ENCODE measurements at regions not wholly inside any gene's neighbourhood (a gene's known extent, or its start where the extent isn't known, plus 50 kb on each side); places are given as distances from the start of the nearest gene placed in this dataset.
"Not testable (repeated sequence)": the region's sequence is repeated elsewhere in the genome, so short reads cannot be mapped to it uniquely, and the experiment has no call there.

GRCh38 chr13:79896851-79897250 lies 415.9 kb downstream of the NDFIP2 start (continued):
- TF ChIP-seq CEBPB (IDR thresholded peaks at IDR 0.05; ENCODE audit: low read depth) (no peak), REST (IDR thresholded peaks at IDR 0.05; ENCODE audit: low read depth) (no peak), POLR2A (IDR thresholded peaks at IDR 0.05; ENCODE audit: borderline replicate concordance, extremely low read depth, insufficient read depth, insufficient read length) (no peak), ELF1 (IDR thresholded peaks at IDR 0.05; ENCODE audit: borderline replicate concordance, low read depth) (no peak), ATF3 (IDR thresholded peaks at IDR 0.05) (no peak), RAD21 (IDR thresholded peaks at IDR 0.05; ENCODE audit: low read depth) (no peak), SP1 (IDR thresholded peaks at IDR 0.05; ENCODE audit: low read depth) (no peak), FOSL1 (IDR thresholded peaks at IDR 0.05; ENCODE audit: low read depth) (no peak)

GRCh38 chr13:79895416-79895815 lies 414.5 kb downstream of the NDFIP2 start:
- Histone ChIP-seq H3K27me3 (ENCODE audit: insufficient read depth, low read length) (no peaks in the 10 kb centered on the region), H3K4me3 (replicated peaks in 1 of 2; ENCODE audit: low read depth in 1 of 2, low read length in 2 of 2) (no peak overlapping the region), H3K79me2 (ENCODE audit: insufficient read depth, low read length) (no peaks in the 10 kb centered on the region), H3K4me1 (ENCODE audit: control insufficient read depth in 1 of 2, insufficient read depth in 2 of 2, low read length in 2 of 2) (no peaks in the 10 kb centered on the region), H3K27ac (ENCODE audit: low read depth, low read length) (no peak overlapping the region), H3K9me3 (ENCODE audit: control insufficient read depth in 1 of 2, insufficient read depth in 1 of 2, low read depth in 1 of 2, low read length in 2 of 2) (no peaks in the 10 kb centered on the region; a peak in 1 of 4 replicates), H2AFZ (ENCODE audit: low read depth, low read length, poor library complexity, severe bottlenecking) (no peak overlapping the region), H3K36me3 (ENCODE audit: control insufficient read depth in 1 of 2, insufficient read depth in 2 of 2, low read length in 2 of 2) (no peaks in the 10 kb centered on the region), H3K9me2 (ENCODE audit: insufficient read depth) (no peaks in the 10 kb centered on the region), H3K4me2 (ENCODE audit: low read length) (no peak overlapping the region), H3K9ac (ENCODE audit: low read length) (no peak overlapping the region), H4K20me1 (ENCODE audit: insufficient read depth) (no peaks in the 10 kb centered on the region)
- ChIA-PET POLR2A (no interaction called here), RAD21 (ENCODE audit: low non-redundant PET in 1 of 2, low total read pairs in 2 of 2, uncharacterized antibody in 2 of 2, unreplicated experiment in 2 of 2) (no interaction called here), CTCF (no interaction called here)
- no TSS peak for BruUV-seq (replicated peaks)
- no peak for TF ChIP-seq CTCF (IDR thresholded peaks at IDR 0.05 in 2 of 3, conservative IDR thresholded peaks at IDR 0.05 in 1 of 3; ENCODE audit: borderline replicate concordance in 1 of 3, insufficient read depth in 1 of 3, low read depth in 2 of 3, low read length in 2 of 3)
- no peak for TF ChIP-seq SRF (IDR thresholded peaks at IDR 0.05; ENCODE audit: low read depth)
- TF ChIP-seq FOSL1 (IDR thresholded peaks at IDR 0.05; ENCODE audit: low read depth) = no peak
- ATAC-seq (no peak), DNase-seq (ENCODE audit: low read depth, low spot score) (no peak)
- intact Hi-C loops (cut with micrococcal nuclease) = no loop called here

- H3K4me2 ChIP-seq (ENCODE audit: low read length); H4K20me1 ChIP-seq (ENCODE audit: insufficient read depth); H3K79me2 ChIP-seq (ENCODE audit: insufficient read depth, low read length); H3K9ac ChIP-seq (ENCODE audit: low read length); H3K36me3 ChIP-seq (ENCODE audit: control insufficient read depth in 1 of 2, insufficient read depth in 2 of 2, low read length in 2 of 2); intact Hi-C loops (cut with micrococcal nuclease); H3K9me3 ChIP-seq (ENCODE audit: control insufficient read depth in 1 of 2, insufficient read depth in 1 of 2, low read depth in 1 of 2, low read length in 2 of 2); H3K4me3 ChIP-seq (replicated peaks in 1 of 2; ENCODE audit: low read depth in 1 of 2, low read length in 2 of 2); H3K9me2 ChIP-seq (ENCODE audit: insufficient read depth); RAD21 ChIA-PET (ENCODE audit: low non-redundant PET in 1 of 2, low total read pairs in 2 of 2, uncharacterized antibody in 2 of 2, unreplicated experiment in 2 of 2); CTCF ChIA-PET; DNase-seq (ENCODE audit: low read depth, low spot score); H2AFZ ChIP-seq (ENCODE audit: low read depth, low read length, poor library complexity, severe bottlenecking); H3K27me3 ChIP-seq (ENCODE audit: insufficient read depth, low read length); H3K27ac ChIP-seq (ENCODE audit: low read depth, low read length); POLR2A ChIA-PET; BruUV-seq (replicated peaks); ATAC-seq; H3K4me1 ChIP-seq (ENCODE audit: control insufficient read depth in 1 of 2, insufficient read depth in 2 of 2, low read length in 2 of 2): not testable (repeated sequence)
Observed at GRCh38 chr13:79887278-79887677, 406.3 kb downstream of the NDFIP2 start.
